Nucleus accumbens (tissue), 56 donors: ENCODE measurements at regions not wholly inside any gene's neighbourhood (a gene's known extent, or its start where the extent isn't known, plus 50 kb on each side); places are given as distances from the start of the nearest gene placed in this dataset.
A peak's percentile ranks its signal among the peaks of the same experiment; 100 is the strongest.

Experiments used
- DNase-seq, 56 donors: peaks; one replicate each; lab custom pipeline; 2025; lab: John Stamatoyannopoulos, UW

GRCh38 chr1:38285807-38286530, 239.4 kb upstream of the POU3F1 start:
- no peak for DNase-seq

GRCh38 chr1:38284953-38285352, 238.4 kb upstream of the POU3F1 start:
- DNase-seq, result no peak

- DNase-seq, result no peak
These were observed 237.3 kb upstream of the POU3F1 start for GRCh38 chr1:38283696-38284470.

GRCh38 chr1:38279148-38279547, 232.6 kb upstream of the POU3F1 start:
- DNase-seq, result no peak

GRCh38 chr1:38277646-38278045, 231.1 kb upstream of the POU3F1 start:
- DNase-seq, result no peak

- no peak for DNase-seq
These were observed 229.4 kb upstream of the POU3F1 start for GRCh38 chr1:38275960-38276359.

GRCh38 chr1:38274974-38275373, 228.4 kb upstream of the POU3F1 start:
- peak in 10 of 56 donors; percentile 1 to 30 (median 8) for DNase-seq

GRCh38 chr1:38273196-38273804, 226.7 kb upstream of the POU3F1 start:
- DNase-seq, result no peak

GRCh38 chr1:38272515-38272914, 225.9 kb upstream of the POU3F1 start:
- DNase-seq, result no peak

GRCh38 chr1:38270849-38271633, 224.4 kb upstream of the POU3F1 start:
- DNase-seq, result peak in 2 of 56 donors; percentile 5 to 19

- peak in 1 of 56 donors; percentile 2 for DNase-seq
These were observed 223.6 kb upstream of the POU3F1 start for GRCh38 chr1:38269923-38270848.

GRCh38 chr1:38268226-38268625, 221.6 kb upstream of the POU3F1 start:
- DNase-seq, result no peak

- DNase-seq, result no peak
These were observed 220.7 kb upstream of the POU3F1 start for GRCh38 chr1:38267037-38268036.

GRCh38 chr1:38266197-38266520, 219.6 kb upstream of the POU3F1 start:
- DNase-seq, result no peak

GRCh38 chr1:38265293-38266196, 219.0 kb upstream of the POU3F1 start:
- no peak for DNase-seq

GRCh38 chr1:38263438-38263837, 216.8 kb upstream of the POU3F1 start:
- DNase-seq, result no peak

GRCh38 chr1:38261574-38261973, 215.0 kb upstream of the POU3F1 start:
- DNase-seq, result no peak
